WTC11 (cell line): ENCODE measurements at regions not wholly inside any gene's neighbourhood (a gene's known extent, or its start where the extent isn't known, plus 50 kb on each side); places are given as distances from the start of the nearest gene placed in this dataset.

Experiments
- NR3C1 ChIP-seq: sonication (generic); formaldehyde crosslinking; conservative IDR thresholded peaks from 2 replicates; pipeline ENCODE4 v1.8.1; 2023; ENCODE audit warnings: low read depth, mild to moderate bottlenecking, missing genetic modification reagents
- TCF7 ChIP-seq: sonication (generic); formaldehyde crosslinking; IDR thresholded peaks from 2 replicates; pipeline ENCODE4 v1.8.0; 2022; ENCODE audit warnings: mild to moderate bottlenecking, low read depth, missing genetic modification reagents, moderate library complexity

DNA sequence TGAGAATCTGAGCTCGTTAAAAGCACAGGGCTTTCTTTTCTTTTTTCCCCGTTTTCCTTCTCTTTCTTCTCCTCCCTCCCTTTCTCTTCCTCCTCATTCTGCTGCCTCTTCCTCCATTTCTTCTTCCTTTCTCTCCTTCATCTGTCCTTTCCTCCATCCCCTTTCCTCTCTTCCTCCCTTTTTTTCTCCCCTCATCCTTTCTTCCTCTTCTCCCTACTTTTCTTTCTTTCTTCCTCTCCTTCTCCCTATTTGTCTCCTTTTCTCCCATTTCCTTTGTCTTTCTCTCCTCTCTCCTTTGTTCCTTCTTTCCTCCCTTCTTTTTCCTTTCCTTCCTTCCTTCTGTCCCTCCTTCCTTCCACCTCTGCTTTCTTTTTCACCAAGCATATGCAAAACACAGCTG lies 649.4 kb downstream of the IRX1 start:
- TF ChIP-seq NR3C1 (CRISPR knock-in tag) (no peak), TCF7 (no peak)
